Right atrium auricular region (tissue), 2 donors: ENCODE measurements at regions not wholly inside any gene's neighbourhood (a gene's known extent, or its start where the extent isn't known, plus 50 kb on each side); places are given as distances from the start of the nearest gene placed in this dataset.
A peak's percentile ranks its signal among the peaks of the same experiment; 100 is the strongest.

Experiments used
- DNase-seq: peaks from one replicate; pipeline ENCODE4 v3.0.0-alpha.2; 2019; ENCODE audit warnings: low spot score
- H3K27ac ChIP-seq, 2 donors: fragments of 200-600 bp; sonication (generic); 1 replicate in 1 of 2; 2 replicates in 1 of 2; pipeline ENCODE4 v1.5.1; 2016 to 2019
- H3K27me3 ChIP-seq, 2 donors: fragments of 200-600 bp; sonication (generic); one replicate each; pipeline versions ENCODE4 v1.5.1 to v1.6.0; 2017 to 2019
- H3K36me3 ChIP-seq: fragments of 200-600 bp; sonication (generic); one replicate; pipeline ENCODE4 v1.5.1; 2016
- H3K4me1 ChIP-seq, 2 donors: fragments of 200-600 bp; sonication (generic); one replicate each; pipeline versions ENCODE4 v1.5.1 to v1.6.0; 2017 to 2019
- H3K4me3 ChIP-seq, 2 donors: fragments of 200-600 bp; sonication (generic); 1 replicate in 1 of 2; 2 replicates in 1 of 2; pipeline ENCODE4 v1.5.1; 2017 to 2019; ENCODE audit warnings: mild to moderate bottlenecking in 1 of 2, moderate library complexity in 1 of 2
- H3K9me3 ChIP-seq, 2 donors: fragments of 200-600 bp; sonication (generic); one replicate each; pipeline ENCODE4 v1.5.1; 2019
- TF ChIP-seq, protein P1 (sequence below), 2 donors: fragments of 200-600 bp; sonication (generic); IDR thresholded peaks; one replicate each; pipeline ENCODE4 v1.5.1; 2019; ENCODE audit warnings: antibody characterized with exemption in 2 of 2

DNA sequence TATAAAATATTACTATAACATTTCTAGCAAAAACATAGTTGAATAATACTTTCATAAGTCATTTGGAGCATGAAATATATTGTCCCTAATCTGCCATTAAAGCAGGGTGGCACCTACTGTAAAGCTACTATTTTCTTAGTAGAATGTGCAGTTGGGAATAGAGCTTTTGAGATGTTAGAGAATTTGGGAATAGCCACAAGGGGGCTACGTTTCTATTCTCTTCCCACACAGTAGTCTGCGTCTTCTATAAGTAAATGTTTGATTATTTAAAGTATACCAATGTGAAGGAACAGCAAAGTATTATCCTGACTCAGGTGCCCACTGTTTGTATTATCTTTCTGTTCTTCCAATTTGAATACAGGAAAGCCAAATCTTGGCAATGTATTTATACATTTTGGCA is 323.2 kb upstream of the GIMD1 start:
- H3K36me3 ChIP-seq, result no peaks in the 10 kb centered on the region
- DNase-seq, result no peak

GRCh38 chr4:106690487-106690886 is 321.9 kb upstream of the GIMD1 start:
- no peak for DNase-seq
- no peaks in the 10 kb centered on the region for H3K4me1 ChIP-seq
- TF ChIP-seq, protein P1, sequence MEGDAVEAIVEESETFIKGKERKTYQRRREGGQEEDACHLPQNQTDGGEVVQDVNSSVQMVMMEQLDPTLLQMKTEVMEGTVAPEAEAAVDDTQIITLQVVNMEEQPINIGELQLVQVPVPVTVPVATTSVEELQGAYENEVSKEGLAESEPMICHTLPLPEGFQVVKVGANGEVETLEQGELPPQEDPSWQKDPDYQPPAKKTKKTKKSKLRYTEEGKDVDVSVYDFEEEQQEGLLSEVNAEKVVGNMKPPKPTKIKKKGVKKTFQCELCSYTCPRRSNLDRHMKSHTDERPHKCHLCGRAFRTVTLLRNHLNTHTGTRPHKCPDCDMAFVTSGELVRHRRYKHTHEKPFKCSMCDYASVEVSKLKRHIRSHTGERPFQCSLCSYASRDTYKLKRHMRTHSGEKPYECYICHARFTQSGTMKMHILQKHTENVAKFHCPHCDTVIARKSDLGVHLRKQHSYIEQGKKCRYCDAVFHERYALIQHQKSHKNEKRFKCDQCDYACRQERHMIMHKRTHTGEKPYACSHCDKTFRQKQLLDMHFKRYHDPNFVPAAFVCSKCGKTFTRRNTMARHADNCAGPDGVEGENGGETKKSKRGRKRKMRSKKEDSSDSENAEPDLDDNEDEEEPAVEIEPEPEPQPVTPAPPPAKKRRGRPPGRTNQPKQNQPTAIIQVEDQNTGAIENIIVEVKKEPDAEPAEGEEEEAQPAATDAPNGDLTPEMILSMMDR (IDR thresholded peaks at IDR 0.05), result no peak
- H3K9me3 ChIP-seq, result no peaks in the 10 kb centered on the region
- H3K36me3 ChIP-seq, result no peaks in the 10 kb centered on the region
- H3K27ac ChIP-seq, result no peak overlapping the region
- no peak overlapping the region for H3K4me3 ChIP-seq
- H3K27me3 ChIP-seq, result no peaks in the 10 kb centered on the region

More for the DNA sequence above, 323.2 kb upstream of the GIMD1 start:
- no peak overlapping the region for H3K27ac ChIP-seq
- no peak overlapping the region for H3K4me3 ChIP-seq
- H3K9me3 ChIP-seq, result no peaks in the 10 kb centered on the region
- TF ChIP-seq, protein P1 (IDR thresholded peaks at IDR 0.05), result peak in 1 of 2 donors; percentile 16
- H3K4me1 ChIP-seq, result no peaks in the 10 kb centered on the region
- no peaks in the 10 kb centered on the region for H3K27me3 ChIP-seq

DNA sequence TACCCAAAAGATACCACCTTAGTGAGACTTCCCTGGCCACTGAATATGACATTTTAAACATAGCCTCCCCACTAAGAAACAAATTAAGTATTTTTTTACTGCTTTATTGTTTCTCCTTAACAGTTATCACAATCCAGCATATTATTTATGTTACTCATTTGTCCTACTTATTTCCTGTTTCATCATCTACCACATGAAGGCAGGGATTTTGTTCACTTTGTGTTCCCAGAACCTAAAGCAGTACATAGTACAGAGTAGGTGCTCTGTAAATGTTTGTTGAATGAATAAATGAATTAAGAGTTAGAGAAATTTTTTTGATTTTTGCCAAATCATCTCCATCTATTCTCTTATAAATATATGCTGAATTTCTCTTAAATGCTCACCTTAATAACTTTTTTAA is 318.4 kb upstream of the GIMD1 start:
- H3K27me3 ChIP-seq, result no peaks in the 10 kb centered on the region
- no peak overlapping the region for H3K27ac ChIP-seq
- H3K4me3 ChIP-seq, result no peak overlapping the region
- no peaks in the 10 kb centered on the region for H3K36me3 ChIP-seq
- no peaks in the 10 kb centered on the region for H3K9me3 ChIP-seq
- no peaks in the 10 kb centered on the region for H3K4me1 ChIP-seq
- TF ChIP-seq, protein P1 (IDR thresholded peaks at IDR 0.05), result no peak
- DNase-seq, result no peak

- H3K27me3 ChIP-seq, result no peaks in the 10 kb centered on the region
- no peaks in the 10 kb centered on the region for H3K36me3 ChIP-seq
- no peaks in the 10 kb centered on the region for H3K9me3 ChIP-seq
- DNase-seq, result no peak
- TF ChIP-seq, protein P1 (IDR thresholded peaks at IDR 0.05), result no peak
- no peak overlapping the region for H3K27ac ChIP-seq
- H3K4me3 ChIP-seq, result no peak overlapping the region
- no peaks in the 10 kb centered on the region for H3K4me1 ChIP-seq
Measured at GRCh38 chr4:106681381-106681921, 312.9 kb upstream of the GIMD1 start.

DNA sequence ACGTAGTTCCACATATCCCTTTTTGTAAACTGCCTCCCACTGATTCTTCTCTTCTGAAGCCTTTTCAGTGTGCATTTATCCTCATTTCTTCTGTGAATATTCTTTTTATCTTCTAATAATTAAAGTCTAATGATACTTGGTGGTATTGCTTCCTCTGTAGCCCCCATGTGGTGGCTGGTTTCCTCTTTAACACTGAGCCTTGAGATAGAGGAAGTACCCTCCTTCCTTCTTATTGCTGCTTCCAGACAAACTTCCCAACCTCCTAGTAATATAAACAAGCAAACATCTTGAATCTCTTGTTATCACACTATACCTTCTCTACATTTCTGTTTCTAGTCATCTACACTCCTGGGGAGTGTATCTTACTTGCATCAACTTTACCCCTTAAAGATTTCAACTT is 310.5 kb upstream of the GIMD1 start:
- no peak overlapping the region for H3K27ac ChIP-seq
- TF ChIP-seq, protein P1 (IDR thresholded peaks at IDR 0.05), result no peak
- H3K4me3 ChIP-seq, result no peak overlapping the region
- H3K36me3 ChIP-seq, result no peaks in the 10 kb centered on the region
- no peaks in the 10 kb centered on the region for H3K27me3 ChIP-seq
- no peak for DNase-seq
- H3K4me1 ChIP-seq, result no peaks in the 10 kb centered on the region
- no peaks in the 10 kb centered on the region for H3K9me3 ChIP-seq

GRCh38 chr4:106677213-106677612 is 308.6 kb upstream of the GIMD1 start:
- no peaks in the 10 kb centered on the region for H3K4me1 ChIP-seq
- no peak overlapping the region for H3K27ac ChIP-seq
- no peaks in the 10 kb centered on the region for H3K27me3 ChIP-seq
- no peak overlapping the region for H3K4me3 ChIP-seq
- H3K36me3 ChIP-seq, result no peaks in the 10 kb centered on the region
- H3K9me3 ChIP-seq, result no peaks in the 10 kb centered on the region
- TF ChIP-seq, protein P1 (IDR thresholded peaks at IDR 0.05), result no peak
- DNase-seq, result no peak
